Endothelial cell (in vitro differentiated cells): ENCODE measurements at regions not wholly inside any gene's neighbourhood (a gene's known extent, or its start where the extent isn't known, plus 50 kb on each side); places are given as distances from the start of the nearest gene placed in this dataset.

Source experiments
- DNase-seq: peaks from one replicate; pipeline ENCODE4 v3.0.0; 2021; ENCODE audit warnings: low spot score
- H3K27ac Mint-ChIP-seq: one replicate; pipeline ENCODE4 v1.8.0; 2021; ENCODE audit warnings: mixed read lengths, inconsistent platforms; ENCODE audit not compliant: unreplicated experiment
- H3K27me3 Mint-ChIP-seq: one replicate; pipeline ENCODE4 v1.8.0; 2021; ENCODE audit warnings: mild to moderate bottlenecking, moderate library complexity, mixed read lengths, inconsistent platforms; ENCODE audit not compliant: unreplicated experiment
- H3K36me3 Mint-ChIP-seq: one replicate; pipeline ENCODE4 v1.8.0; 2021; ENCODE audit warnings: mild to moderate bottlenecking, low read depth, mixed read lengths, inconsistent platforms; ENCODE audit not compliant: unreplicated experiment
- H3K4me1 Mint-ChIP-seq: one replicate; pipeline ENCODE4 v1.8.0; 2021; ENCODE audit warnings: mild to moderate bottlenecking, mixed read lengths, inconsistent platforms; ENCODE audit not compliant: unreplicated experiment
- H3K4me3 Mint-ChIP-seq: one replicate; pipeline ENCODE4 v1.8.0; 2021; ENCODE audit warnings: mild to moderate bottlenecking, mixed read lengths, inconsistent platforms; ENCODE audit not compliant: unreplicated experiment
- H3K9me3 Mint-ChIP-seq: one replicate; pipeline ENCODE4 v1.8.0; 2021; ENCODE audit warnings: mixed read lengths, inconsistent platforms; ENCODE audit not compliant: unreplicated experiment
- CTCF ChIP-seq: fragments of 200-600 bp; sonication (generic); IDR thresholded peaks from one replicate; pipeline ENCODE4 v1.5.0; 2021; ENCODE audit warnings: antibody characterized with exemption; ENCODE audit not compliant: unreplicated experiment

GRCh38 chr22:44442186-44442815, 55.7 kb downstream of the RTL6 start:
- Mint-ChIP-seq H3K4me3 (no peak overlapping the region), H3K27ac (peak overlapping the region; percentile 24), H3K9me3 (no peaks in the 10 kb centered on the region), H3K27me3 (peaks cover 11% of the 10 kb centered on the region), H3K36me3 (no peaks in the 10 kb centered on the region), H3K4me1 (peaks cover 17% of the 10 kb centered on the region)
- no peak for TF ChIP-seq CTCF
- DNase-seq: no peak

- no peak overlapping the region for H3K27ac Mint-ChIP-seq
- H3K4me1 Mint-ChIP-seq: peaks cover 21% of the 10 kb centered on the region
- no peak for DNase-seq
- H3K9me3 Mint-ChIP-seq: no peaks in the 10 kb centered on the region
- TF ChIP-seq CTCF: no peak
- no peak overlapping the region for H3K4me3 Mint-ChIP-seq
- H3K36me3 Mint-ChIP-seq: no peaks in the 10 kb centered on the region
- peaks cover 13% of the 10 kb centered on the region for H3K27me3 Mint-ChIP-seq
Measured at GRCh38 chr22:44441401-44442185, 56.4 kb downstream of the RTL6 start.

- no peaks in the 10 kb centered on the region for H3K36me3 Mint-ChIP-seq
- DNase-seq: no peak
- H3K27me3 Mint-ChIP-seq: peaks cover 13% of the 10 kb centered on the region
- H3K9me3 Mint-ChIP-seq: no peaks in the 10 kb centered on the region
- H3K27ac Mint-ChIP-seq: no peak overlapping the region
- no peak for TF ChIP-seq CTCF
- H3K4me3 Mint-ChIP-seq: no peak overlapping the region
- peaks cover 21% of the 10 kb centered on the region for H3K4me1 Mint-ChIP-seq
Measured at GRCh38 chr22:44440224-44441160, 57.5 kb downstream of the RTL6 start.

GRCh38 chr22:44439356-44440223, 58.4 kb downstream of the RTL6 start:
- H3K4me3 Mint-ChIP-seq: no peak overlapping the region
- no peaks in the 10 kb centered on the region for H3K36me3 Mint-ChIP-seq
- peaks cover 13% of the 10 kb centered on the region for H3K27me3 Mint-ChIP-seq
- TF ChIP-seq CTCF: no peak
- H3K4me1 Mint-ChIP-seq: peaks cover 21% of the 10 kb centered on the region
- no peaks in the 10 kb centered on the region for H3K9me3 Mint-ChIP-seq
- DNase-seq: no peak
- no peak overlapping the region for H3K27ac Mint-ChIP-seq
